GM21367 (cell line): ENCODE measurements at regions not wholly inside any gene's neighbourhood (a gene's known extent, or its start where the extent isn't known, plus 50 kb on each side); places are given as distances from the start of the nearest gene placed in this dataset.
"Not testable (repeated sequence)": the region's sequence is repeated elsewhere in the genome, so short reads cannot be mapped to it uniquely, and the experiment has no call there.

Experiments
- ATAC-seq: cut with Tn5 transposase; IDR thresholded peaks from one replicate; pipeline ENCODE4 v1.9.1; 2021; ENCODE audit not compliant: unreplicated experiment

GRCh38 chr9:27801545-27801944, 228.3 kb upstream of the C9orf72 start:
- no peak for ATAC-seq

- no peak for ATAC-seq
These were observed 229.1 kb upstream of the C9orf72 start for GRCh38 chr9:27802418-27802817.

- ATAC-seq = no peak
These were observed 235.6 kb upstream of the C9orf72 start for GRCh38 chr9:27808864-27809263.

GRCh38 chr9:27817747-27818146, 244.5 kb upstream of the C9orf72 start:
- no peak for ATAC-seq

GRCh38 chr9:27818348-27818747, 245.1 kb upstream of the C9orf72 start:
- ATAC-seq = no peak

- no peak for ATAC-seq
These were observed 255.6 kb upstream of the C9orf72 start for GRCh38 chr9:27828908-27829307.

- ATAC-seq = no peak
These were observed 256.3 kb upstream of the C9orf72 start for GRCh38 chr9:27829621-27830020.

- not testable (repeated sequence) for ATAC-seq
These were observed 258.8 kb upstream of the C9orf72 start for GRCh38 chr9:27832108-27832507.

- ATAC-seq = no peak
These were observed 262.0 kb upstream of the C9orf72 start for GRCh38 chr9:27835286-27835685.

- ATAC-seq = no peak
These were observed 262.5 kb upstream of the C9orf72 start for GRCh38 chr9:27835746-27836145.

GRCh38 chr9:27836661-27837401, 263.6 kb upstream of the C9orf72 start:
- ATAC-seq = no peak

- no peak for ATAC-seq
These were observed 265.6 kb upstream of the C9orf72 start for GRCh38 chr9:27838876-27839275.

- not testable (repeated sequence) for ATAC-seq
These were observed 266.5 kb upstream of the C9orf72 start for GRCh38 chr9:27839767-27840166.

- no peak for ATAC-seq
These were observed 271.5 kb upstream of the C9orf72 start for GRCh38 chr9:27844797-27845196.

GRCh38 chr9:27847380-27847779, 274.1 kb upstream of the C9orf72 start:
- ATAC-seq = no peak

GRCh38 chr9:27847818-27848217, 274.5 kb upstream of the C9orf72 start:
- ATAC-seq = no peak

GRCh38 chr9:27848315-27848714, 275.0 kb upstream of the C9orf72 start:
- ATAC-seq = no peak

- ATAC-seq = no peak
These were observed 278.6 kb upstream of the C9orf72 start for GRCh38 chr9:27851858-27852257.

GRCh38 chr9:27853529-27853928, 280.2 kb upstream of the C9orf72 start:
- no peak for ATAC-seq

GRCh38 chr9:27856054-27856453, 282.8 kb upstream of the C9orf72 start:
- ATAC-seq = no peak

- ATAC-seq = no peak
These were observed 283.5 kb upstream of the C9orf72 start for GRCh38 chr9:27856748-27857147.

- ATAC-seq = no peak
These were observed 288.6 kb upstream of the C9orf72 start for GRCh38 chr9:27861887-27862286.
